H9 (cell line): ENCODE measurements at regions not wholly inside any gene's neighbourhood (a gene's known extent, or its start where the extent isn't known, plus 50 kb on each side); places are given as distances from the start of the nearest gene placed in this dataset.

Experiments
- DNase-seq: peaks from one replicate; pipeline ENCODE4 v3.0.0-alpha.2; 2017
- H2AFZ ChIP-seq: one replicate; pipeline ENCODE4 v1.6.1; 2013; ENCODE audit warnings: mild to moderate bottlenecking, low read length, control low read depth, moderate library complexity
- H2AK5ac ChIP-seq: 2 replicates; pipeline ENCODE4 v1.6.1; 2013; ENCODE audit warnings: low read length, control low read depth, mixed read lengths; ENCODE audit not compliant: insufficient read length
- H2BK120ac ChIP-seq: one replicate; pipeline ENCODE4 v1.6.1; 2013; ENCODE audit warnings: low read depth, mild to moderate bottlenecking, low read length, control low read depth, inconsistent platforms; ENCODE audit not compliant: poor library complexity, severe bottlenecking
- H2BK12ac ChIP-seq: 2 replicates; pipeline ENCODE4 v1.6.1; 2013; ENCODE audit warnings: low read length, control low read depth, mixed read lengths, low read depth; ENCODE audit not compliant: insufficient read length
- H2BK15ac ChIP-seq: 2 replicates; pipeline ENCODE4 v1.6.1; 2013; ENCODE audit warnings: low read depth, low read length, control low read depth
- H2BK20ac ChIP-seq: one replicate; pipeline ENCODE4 v1.6.1; 2013; ENCODE audit warnings: low read depth, mild to moderate bottlenecking, low read length, control low read depth, inconsistent platforms; ENCODE audit not compliant: poor library complexity, severe bottlenecking
- H2BK5ac ChIP-seq: 2 replicates; pipeline ENCODE4 v1.6.1; 2013; ENCODE audit warnings: low read length, control low read depth, mixed read lengths; ENCODE audit not compliant: insufficient read length
- H3K14ac ChIP-seq: 2 replicates; pipeline ENCODE4 v1.6.1; 2013; ENCODE audit warnings: low read length, control low read depth; ENCODE audit not compliant: insufficient read depth
- H3K18ac ChIP-seq: 2 replicates; pipeline ENCODE4 v1.6.1; 2013; ENCODE audit warnings: low read depth, mild to moderate bottlenecking, mixed read lengths, low read length, control low read depth; ENCODE audit not compliant: insufficient read length
- H3K23ac ChIP-seq: 2 replicates; pipeline ENCODE4 v1.6.1; 2013; ENCODE audit warnings: low read length, control low read depth, mixed read lengths, low read depth; ENCODE audit not compliant: insufficient read length
- H3K23me2 ChIP-seq: 2 replicates; pipeline ENCODE4 v1.6.1; 2013; ENCODE audit warnings: low read depth, mild to moderate bottlenecking, mixed read lengths, low read length, control low read depth; ENCODE audit not compliant: insufficient read length, poor library complexity, severe bottlenecking
- H3K27ac ChIP-seq: 2 replicates; pipeline ENCODE4 v1.5.1; 2013; ENCODE audit warnings: low read length, control low read depth, mixed read lengths, low read depth; ENCODE audit not compliant: insufficient read length
- H3K27me3 ChIP-seq: 2 replicates; pipeline ENCODE4 v1.6.1; 2013; ENCODE audit warnings: low read length, control low read depth, inconsistent platforms; ENCODE audit not compliant: insufficient read depth
- H3K4ac ChIP-seq: 2 replicates; pipeline ENCODE4 v1.6.1; 2013; ENCODE audit warnings: low read depth, mild to moderate bottlenecking, control low read depth, inconsistent platforms, low read length, moderate library complexity
- H3K4me1 ChIP-seq: 2 replicates; pipeline ENCODE4 v1.6.1; 2013; ENCODE audit warnings: low read length, control low read depth, inconsistent platforms; ENCODE audit not compliant: insufficient read depth
- H3K4me2 ChIP-seq: 2 replicates; pipeline ENCODE4 v1.6.1; 2013; ENCODE audit warnings: low read length, control low read depth, mixed read lengths; ENCODE audit not compliant: insufficient read length, insufficient read depth
- H3K56ac ChIP-seq: 2 replicates; pipeline ENCODE4 v1.6.1; 2013; ENCODE audit warnings: low read depth, mild to moderate bottlenecking, mixed read lengths, low read length, control low read depth; ENCODE audit not compliant: insufficient read length
- H3K79me1 ChIP-seq: 2 replicates; pipeline ENCODE4 v1.6.1; 2013; ENCODE audit warnings: low read depth, mild to moderate bottlenecking, moderate library complexity, low read length, control low read depth, inconsistent platforms; ENCODE audit not compliant: insufficient read depth, poor library complexity, severe bottlenecking
- H3K79me2 ChIP-seq: 2 replicates; pipeline ENCODE4 v1.6.1; 2013; ENCODE audit warnings: low read length, control low read depth, inconsistent platforms; ENCODE audit not compliant: insufficient read depth
- H3K9ac ChIP-seq: 2 replicates; pipeline ENCODE4 v1.6.1; 2013; ENCODE audit warnings: low read length, control low read depth, mixed read lengths; ENCODE audit not compliant: insufficient read length; ENCODE audit errors: extremely low read depth
- H3K9me3 ChIP-seq: one replicate; pipeline ENCODE4 v1.6.1; 2013; ENCODE audit warnings: low read depth, low read length, inconsistent platforms; ENCODE audit not compliant: control insufficient read depth
- H3T11ph ChIP-seq: one replicate; pipeline ENCODE4 v1.6.1; 2013; ENCODE audit warnings: mild to moderate bottlenecking, low read length, control low read depth, inconsistent platforms
- H4K20me1 ChIP-seq: one replicate; pipeline ENCODE4 v1.6.1; 2013; ENCODE audit not compliant: control insufficient read depth, insufficient read length, insufficient read depth
- H4K5ac ChIP-seq: 2 replicates; pipeline ENCODE4 v1.6.1; 2013; ENCODE audit warnings: low read depth, mild to moderate bottlenecking, mixed read lengths, low read length, control low read depth; ENCODE audit not compliant: insufficient read length
- H4K8ac ChIP-seq: replicated peaks from 2 replicates; pipeline ENCODE4 v1.6.1; 2013; ENCODE audit warnings: low read length, control low read depth, mixed read lengths, low read depth; ENCODE audit not compliant: insufficient read length
- H4K91ac ChIP-seq: 2 replicates; pipeline ENCODE4 v1.6.1; 2013; ENCODE audit warnings: low read depth, mild to moderate bottlenecking, moderate library complexity, mixed read lengths, low read length, control low read depth; ENCODE audit not compliant: insufficient read length
- H3K27ac Mint-ChIP-seq, 3 experiments: 2 replicates in 2 of 3; 3 replicates in 1 of 3; pipeline ENCODE4 v1.8.0; 2020 to 2021; ENCODE audit warnings: mixed read lengths in 3 of 3, mild to moderate bottlenecking in 1 of 3, moderate library complexity in 1 of 3
- H3K27me3 Mint-ChIP-seq: 2 replicates; pipeline ENCODE4 v1.8.0; 2021; ENCODE audit warnings: low read depth, mild to moderate bottlenecking, moderate library complexity, mixed read lengths
- H3K36me3 Mint-ChIP-seq, 3 experiments: 2 replicates in 2 of 3; 3 replicates in 1 of 3; pipeline ENCODE4 v1.8.0; 2020 to 2021; ENCODE audit warnings: low read depth in 3 of 3, mixed read lengths in 3 of 3; ENCODE audit not compliant: insufficient read depth in 1 of 3
- H3K4me1 Mint-ChIP-seq, 2 experiments: 2 replicates each; pipeline ENCODE4 v1.8.0; 2020; ENCODE audit warnings: mixed read lengths in 2 of 2
- H3K4me3 Mint-ChIP-seq, 2 experiments: 2 replicates in 1 of 2; 3 replicates in 1 of 2; pipeline ENCODE4 v1.8.0; 2020 to 2021; ENCODE audit warnings: mild to moderate bottlenecking in 2 of 2, mixed read lengths in 2 of 2, moderate library complexity in 1 of 2
- H3K9me3 Mint-ChIP-seq, 2 experiments: 2 replicates in 1 of 2; 3 replicates in 1 of 2; pipeline ENCODE4 v1.8.0; 2020; ENCODE audit warnings: mild to moderate bottlenecking in 2 of 2, mixed read lengths in 2 of 2, moderate library complexity in 1 of 2
- WGBS: extraction: QIAGEN DNeasy Blood & Tissue Kit; methylation state at CpG from one replicate; pipeline ENCODE4 v1.1.7; 2013; ENCODE audit warnings: missing lambda C conversion rate, low lambda C conversion rate, mixed read lengths; ENCODE audit not compliant: insufficient read length; ENCODE audit errors: extremely low coverage; 5-methylcytosine and 5-hydroxymethylcytosine counted together
- TF ChIP-seq, protein P1 (sequence below): fragments of 200-600 bp; sonication (generic); conservative IDR thresholded peaks from 3 replicates; pipeline ENCODE4 v1.8.0; 2021; ENCODE audit warnings: antibody characterized with exemption, mild to moderate bottlenecking

DNA sequence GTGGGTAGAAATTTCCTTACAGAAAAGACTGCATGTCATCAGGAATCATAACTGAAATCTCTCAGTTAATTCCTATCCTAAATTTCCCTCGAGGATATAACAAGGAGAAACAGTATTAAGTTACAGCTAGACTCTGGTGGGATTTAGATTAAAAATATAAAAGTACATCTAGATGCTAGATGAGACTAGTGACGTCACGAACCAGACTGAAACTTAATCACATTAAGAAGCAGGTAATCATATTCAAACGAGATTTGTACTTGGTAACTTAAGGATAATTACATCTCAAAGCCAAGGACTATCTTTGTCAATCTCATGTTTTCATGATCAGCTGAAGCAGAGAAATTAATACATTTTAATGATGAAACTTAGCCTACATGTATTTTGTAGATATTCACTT lies 130.6 kb downstream of the MTNR1A start:
- Histone ChIP-seq H3K56ac (no peak overlapping the region), H3K79me2 (no peaks in the 10 kb centered on the region), H3K4ac (no peak overlapping the region), H3K9me3 (no peaks in the 10 kb centered on the region), H4K91ac (no peak overlapping the region), H3K18ac (no peak overlapping the region), H3K14ac (no peak overlapping the region), H4K5ac (no peak overlapping the region), H2AFZ (no peak overlapping the region), H3K27me3 (no peaks in the 10 kb centered on the region), H3K23ac (no peak overlapping the region), H3K79me1 (no peaks in the 10 kb centered on the region), H2BK15ac (no peak overlapping the region), H3K4me2 (no peak overlapping the region), H3K4me1 (no peaks in the 10 kb centered on the region), H3K23me2 (no peaks in the 10 kb centered on the region), H3K27ac (no peak overlapping the region), H4K20me1 (no peaks in the 10 kb centered on the region), H4K8ac (no peak overlapping the region), H3K9ac (no peak overlapping the region), H3T11ph (no peak overlapping the region), H2AK5ac (no peak overlapping the region), H2BK5ac (no peak overlapping the region), H2BK120ac (no peak overlapping the region), H2BK12ac (no peak overlapping the region), H2BK20ac (no peak overlapping the region)
- TF ChIP-seq, protein P1, sequence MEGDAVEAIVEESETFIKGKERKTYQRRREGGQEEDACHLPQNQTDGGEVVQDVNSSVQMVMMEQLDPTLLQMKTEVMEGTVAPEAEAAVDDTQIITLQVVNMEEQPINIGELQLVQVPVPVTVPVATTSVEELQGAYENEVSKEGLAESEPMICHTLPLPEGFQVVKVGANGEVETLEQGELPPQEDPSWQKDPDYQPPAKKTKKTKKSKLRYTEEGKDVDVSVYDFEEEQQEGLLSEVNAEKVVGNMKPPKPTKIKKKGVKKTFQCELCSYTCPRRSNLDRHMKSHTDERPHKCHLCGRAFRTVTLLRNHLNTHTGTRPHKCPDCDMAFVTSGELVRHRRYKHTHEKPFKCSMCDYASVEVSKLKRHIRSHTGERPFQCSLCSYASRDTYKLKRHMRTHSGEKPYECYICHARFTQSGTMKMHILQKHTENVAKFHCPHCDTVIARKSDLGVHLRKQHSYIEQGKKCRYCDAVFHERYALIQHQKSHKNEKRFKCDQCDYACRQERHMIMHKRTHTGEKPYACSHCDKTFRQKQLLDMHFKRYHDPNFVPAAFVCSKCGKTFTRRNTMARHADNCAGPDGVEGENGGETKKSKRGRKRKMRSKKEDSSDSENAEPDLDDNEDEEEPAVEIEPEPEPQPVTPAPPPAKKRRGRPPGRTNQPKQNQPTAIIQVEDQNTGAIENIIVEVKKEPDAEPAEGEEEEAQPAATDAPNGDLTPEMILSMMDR: no peak
- WGBS: no CpG with 5 or more reads among the region's 4 CpGs
- no peak for DNase-seq
- Mint-ChIP-seq H3K9me3 (no peaks in the 10 kb centered on the region), H3K27ac (no peak overlapping the region), H3K36me3 (no peaks in the 10 kb centered on the region), H3K27me3 (no peaks in the 10 kb centered on the region; the same call in 1 of the 2 replicates), H3K4me3 (no peak overlapping the region), H3K4me1 (no peaks in the 10 kb centered on the region)
